Stimulated activated naive CD8-positive, alpha-beta T cell treated with anti-CD3 and anti-CD28 coated beads, Interleukin-15, Interleukin-2, amounts not matched to agents 100 ng/mL and 50 ng/mL, for 24 hours (primary cell): ENCODE measurements at regions not wholly inside any gene's neighbourhood (a gene's known extent, or its start where the extent isn't known, plus 50 kb on each side); places are given as distances from the start of the nearest gene placed in this dataset.

Experiments
- H3K27ac Mint-ChIP-seq: one replicate; pipeline ENCODE4 v1.8.0; 2021; ENCODE audit warnings: mild to moderate bottlenecking, mixed read lengths
- H3K27me3 Mint-ChIP-seq: one replicate; pipeline ENCODE4 v1.8.0; 2021; ENCODE audit warnings: mixed read lengths
- H3K36me3 Mint-ChIP-seq: one replicate; pipeline ENCODE4 v1.8.0; 2021; ENCODE audit warnings: low read depth, mixed read lengths
- H3K4me1 Mint-ChIP-seq: one replicate; pipeline ENCODE4 v1.8.0; 2021; ENCODE audit warnings: low read depth, mixed read lengths
- H3K4me3 Mint-ChIP-seq: one replicate; pipeline ENCODE4 v1.8.0; 2021; ENCODE audit warnings: mild to moderate bottlenecking, mixed read lengths
- H3K9me3 Mint-ChIP-seq: one replicate; pipeline ENCODE4 v1.8.0; 2021; ENCODE audit warnings: mixed read lengths

DNA sequence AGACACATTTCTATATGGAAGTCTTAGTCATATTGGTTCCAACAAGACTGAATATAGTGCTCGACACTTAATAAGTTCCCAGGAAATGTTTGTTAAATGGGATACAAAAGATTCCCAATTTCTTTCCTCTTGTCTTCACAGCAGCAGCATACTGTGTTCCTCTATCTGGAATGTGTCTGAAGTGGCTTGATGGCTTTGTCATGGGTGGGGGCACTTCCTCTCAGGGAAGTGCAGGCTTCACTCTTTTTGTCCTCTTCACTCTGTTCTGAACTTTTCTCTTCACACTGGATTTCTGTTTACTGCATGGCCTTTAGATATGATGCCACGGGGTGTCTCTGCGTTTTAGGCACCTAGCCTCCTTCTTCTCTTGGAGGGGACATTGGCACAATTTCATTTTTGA, 127.7 kb upstream of the C9orf72 start:
- H3K4me3 Mint-ChIP-seq = no peak overlapping the region

DNA sequence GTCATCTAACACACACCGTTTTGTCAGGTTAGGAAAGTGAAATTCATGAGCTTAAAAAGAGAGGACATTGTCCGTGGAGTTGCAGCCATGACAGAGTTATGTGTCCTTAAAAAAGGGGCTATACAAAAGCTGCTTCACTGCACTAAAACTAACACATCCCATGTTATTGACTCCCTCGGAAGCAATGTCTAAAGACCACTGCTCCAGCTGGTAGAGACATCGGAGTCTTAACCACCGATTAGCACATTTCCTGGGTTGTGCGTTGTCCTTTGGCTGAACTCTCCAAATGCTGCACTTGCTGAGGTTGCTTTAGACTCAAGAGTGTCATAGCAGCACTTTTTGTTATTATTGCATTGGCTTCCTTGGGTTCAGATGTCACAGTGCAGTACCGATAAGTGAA, 128.3 kb upstream of the C9orf72 start:
- Mint-ChIP-seq H3K36me3 (no peaks in the 10 kb centered on the region), H3K27me3 (peaks cover 6% of the 10 kb centered on the region), H3K27ac (no peak overlapping the region), H3K4me1 (no peaks in the 10 kb centered on the region), H3K9me3 (no peaks in the 10 kb centered on the region), H3K4me3 (no peak overlapping the region)

More for the DNA sequence above, 127.7 kb upstream of the C9orf72 start:
- Mint-ChIP-seq H3K27ac (no peak overlapping the region), H3K9me3 (no peaks in the 10 kb centered on the region), H3K36me3 (no peaks in the 10 kb centered on the region), H3K27me3 (peaks cover 6% of the 10 kb centered on the region), H3K4me1 (no peaks in the 10 kb centered on the region)

DNA sequence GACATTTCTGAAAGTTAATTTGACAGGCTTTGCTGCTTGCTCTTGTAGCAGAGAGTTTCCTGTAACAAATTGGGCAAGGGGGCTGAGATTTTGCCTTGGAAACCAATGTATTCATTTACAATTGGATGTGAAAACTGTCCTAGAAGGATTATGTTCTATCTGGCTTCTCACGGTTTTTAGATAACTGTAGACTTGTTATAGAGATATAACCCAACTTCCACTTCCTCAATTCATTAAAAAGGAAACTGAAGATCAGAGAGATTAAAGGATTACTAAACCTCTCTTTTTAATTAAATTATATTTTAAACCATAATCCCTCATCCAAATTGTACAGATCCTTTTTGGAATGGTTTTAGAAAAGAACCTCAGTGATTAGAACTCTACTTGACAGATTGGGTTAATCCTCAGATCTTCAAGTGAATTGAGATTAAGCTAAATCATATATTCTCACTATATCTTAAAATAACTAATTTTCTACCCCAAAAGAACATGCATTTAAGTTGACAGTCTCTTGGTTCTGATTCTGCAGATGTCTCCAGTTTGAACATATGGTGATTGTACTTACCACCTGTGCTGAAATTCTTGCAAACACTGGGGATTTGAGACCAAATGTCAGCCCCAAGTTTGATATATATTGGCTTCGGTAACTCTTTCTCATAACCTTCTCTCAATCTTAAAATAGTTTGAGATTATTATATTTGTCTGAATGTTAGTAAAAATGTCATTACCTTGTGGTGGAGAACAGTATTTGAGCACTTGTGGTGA, 130.1 kb upstream of the C9orf72 start:
- H3K27ac Mint-ChIP-seq = no peak overlapping the region
- H3K4me1 Mint-ChIP-seq = no peaks in the 10 kb centered on the region
- H3K9me3 Mint-ChIP-seq = no peaks in the 10 kb centered on the region
- H3K4me3 Mint-ChIP-seq = no peak overlapping the region
- no peaks in the 10 kb centered on the region for H3K36me3 Mint-ChIP-seq
- peaks cover 6% of the 10 kb centered on the region for H3K27me3 Mint-ChIP-seq

GRCh38 chr9:27711241-27711640, 138.0 kb upstream of the C9orf72 start:
- Mint-ChIP-seq H3K27me3 (peaks cover 18% of the 10 kb centered on the region), H3K9me3 (peaks cover 5% of the 10 kb centered on the region), H3K36me3 (no peaks in the 10 kb centered on the region), H3K27ac (no peak overlapping the region), H3K4me1 (no peaks in the 10 kb centered on the region), H3K4me3 (no peak overlapping the region)

DNA sequence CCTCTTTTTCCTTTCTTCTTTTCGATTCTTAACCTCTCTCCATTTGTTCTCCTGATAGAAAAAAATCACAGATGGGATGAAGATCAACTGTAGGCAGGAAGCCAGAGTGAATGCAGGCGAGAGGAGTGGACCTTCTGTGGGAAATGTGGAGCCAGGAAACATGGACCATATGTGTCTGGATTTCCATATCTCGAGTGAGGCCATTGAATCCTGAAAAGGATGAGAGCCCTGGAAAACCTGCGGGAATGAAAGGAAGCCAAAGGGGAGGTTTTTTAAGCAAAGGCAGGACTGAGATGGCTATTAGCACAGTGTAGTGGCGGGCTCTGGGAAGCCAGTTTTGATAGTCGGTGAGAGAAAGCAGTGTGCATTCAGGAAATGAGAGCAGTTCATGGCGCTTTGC, 139.5 kb upstream of the C9orf72 start:
- H3K27me3 Mint-ChIP-seq = peaks cover 18% of the 10 kb centered on the region
- no peaks in the 10 kb centered on the region for H3K36me3 Mint-ChIP-seq
- H3K9me3 Mint-ChIP-seq = peaks cover 5% of the 10 kb centered on the region
- no peaks in the 10 kb centered on the region for H3K4me1 Mint-ChIP-seq
- H3K4me3 Mint-ChIP-seq = no peak overlapping the region
- H3K27ac Mint-ChIP-seq = no peak overlapping the region

DNA sequence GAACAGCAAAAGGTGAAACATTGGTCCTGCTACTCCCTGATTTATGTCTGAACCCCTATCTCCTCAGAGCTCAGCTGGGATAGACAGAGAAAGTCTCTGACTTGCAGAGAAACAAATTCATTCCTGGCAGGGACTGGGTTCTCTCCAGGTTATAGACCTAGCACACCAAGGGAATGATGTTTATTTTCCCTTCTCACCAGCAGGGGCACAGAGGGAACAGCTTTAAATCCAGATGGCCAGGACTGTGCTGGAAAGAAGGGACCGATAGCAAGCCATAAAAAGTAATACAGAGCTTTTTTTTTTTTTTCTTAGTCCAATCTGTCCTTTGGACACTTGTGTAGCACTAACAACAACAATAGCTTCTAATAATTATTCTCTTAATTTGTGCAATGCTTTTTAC, 141.1 kb upstream of the C9orf72 start:
- peaks cover 13% of the 10 kb centered on the region for H3K27me3 Mint-ChIP-seq
- no peak overlapping the region for H3K4me3 Mint-ChIP-seq
- H3K36me3 Mint-ChIP-seq = no peaks in the 10 kb centered on the region
- H3K4me1 Mint-ChIP-seq = no peaks in the 10 kb centered on the region
- no peak overlapping the region for H3K27ac Mint-ChIP-seq
- H3K9me3 Mint-ChIP-seq = peaks cover 3% of the 10 kb centered on the region

DNA sequence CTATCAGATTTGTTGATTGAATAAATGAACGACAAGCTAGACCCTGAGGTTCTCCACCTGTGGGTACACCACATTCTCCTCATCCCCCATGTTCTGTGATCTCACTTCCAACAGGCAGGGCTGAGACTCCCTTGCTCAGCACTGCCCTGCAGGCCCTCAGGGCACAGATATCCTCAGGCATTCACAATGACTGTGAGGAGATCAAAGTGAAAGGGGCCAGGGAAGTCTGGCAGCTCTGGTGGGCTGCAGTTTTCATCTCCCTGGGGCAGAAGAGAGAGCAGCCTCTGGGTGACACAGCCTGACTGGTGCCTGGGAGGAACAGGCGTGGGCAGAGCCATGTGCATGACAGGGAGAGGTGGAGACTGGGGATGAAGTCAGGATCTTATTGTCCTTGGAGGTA, 142.4 kb upstream of the C9orf72 start:
- H3K9me3 Mint-ChIP-seq = no peaks in the 10 kb centered on the region
- H3K4me3 Mint-ChIP-seq = no peak overlapping the region
- no peak overlapping the region for H3K27ac Mint-ChIP-seq
- peaks cover 10% of the 10 kb centered on the region for H3K27me3 Mint-ChIP-seq
- no peaks in the 10 kb centered on the region for H3K4me1 Mint-ChIP-seq
- no peaks in the 10 kb centered on the region for H3K36me3 Mint-ChIP-seq

DNA sequence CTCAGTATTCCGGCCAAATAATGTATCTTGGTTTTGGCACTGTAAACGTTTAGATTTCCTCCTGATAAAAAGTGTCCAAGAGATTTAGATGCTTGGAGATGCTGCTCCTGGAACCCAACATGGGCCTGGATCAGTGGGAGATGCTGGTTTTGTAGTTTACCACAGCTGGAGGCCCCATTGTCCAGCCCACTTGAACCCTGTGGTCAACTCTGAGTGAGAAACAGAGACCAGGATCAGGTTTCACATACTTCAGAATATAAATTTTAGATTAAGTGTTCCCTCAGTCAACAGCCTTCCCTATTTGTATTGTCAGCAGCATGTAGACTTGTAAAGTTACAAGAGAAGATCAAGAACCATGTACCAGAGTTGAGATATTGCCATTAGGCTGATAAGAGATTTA, 144.7 kb upstream of the C9orf72 start:
- Mint-ChIP-seq H3K27me3 (peaks cover 11% of the 10 kb centered on the region), H3K4me1 (no peaks in the 10 kb centered on the region), H3K9me3 (no peaks in the 10 kb centered on the region), H3K27ac (no peak overlapping the region), H3K36me3 (no peaks in the 10 kb centered on the region), H3K4me3 (no peak overlapping the region)

DNA sequence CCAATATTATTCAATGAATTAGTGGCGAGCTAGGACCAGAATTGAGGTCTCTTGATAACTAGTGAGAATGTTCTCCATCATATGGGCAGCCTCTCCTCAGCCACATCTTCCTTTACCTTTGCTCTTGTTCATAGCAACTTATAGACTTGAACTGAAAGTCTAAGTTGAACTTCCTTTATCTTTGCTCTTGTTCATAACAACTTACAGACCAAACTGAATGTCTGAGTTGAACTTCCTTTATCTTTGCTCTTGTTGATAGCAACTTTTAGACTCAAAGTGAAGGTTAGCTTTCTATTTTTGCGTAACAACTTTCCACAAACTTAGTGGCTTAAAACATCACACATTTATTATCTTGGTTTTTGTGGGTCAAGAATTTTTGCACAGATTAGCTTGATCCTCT, 146.4 kb upstream of the C9orf72 start:
- no peaks in the 10 kb centered on the region for H3K36me3 Mint-ChIP-seq
- no peak overlapping the region for H3K27ac Mint-ChIP-seq
- no peaks in the 10 kb centered on the region for H3K4me1 Mint-ChIP-seq
- no peaks in the 10 kb centered on the region for H3K9me3 Mint-ChIP-seq
- peaks cover 16% of the 10 kb centered on the region for H3K27me3 Mint-ChIP-seq
- no peak overlapping the region for H3K4me3 Mint-ChIP-seq

- no peak overlapping the region for H3K4me3 Mint-ChIP-seq
- H3K4me1 Mint-ChIP-seq = no peaks in the 10 kb centered on the region
- H3K27me3 Mint-ChIP-seq = peaks cover 12% of the 10 kb centered on the region
- H3K27ac Mint-ChIP-seq = no peak overlapping the region
- H3K9me3 Mint-ChIP-seq = no peaks in the 10 kb centered on the region
- H3K36me3 Mint-ChIP-seq = no peaks in the 10 kb centered on the region
These were observed 149.6 kb upstream of the C9orf72 start for GRCh38 chr9:27722866-27723265.

DNA sequence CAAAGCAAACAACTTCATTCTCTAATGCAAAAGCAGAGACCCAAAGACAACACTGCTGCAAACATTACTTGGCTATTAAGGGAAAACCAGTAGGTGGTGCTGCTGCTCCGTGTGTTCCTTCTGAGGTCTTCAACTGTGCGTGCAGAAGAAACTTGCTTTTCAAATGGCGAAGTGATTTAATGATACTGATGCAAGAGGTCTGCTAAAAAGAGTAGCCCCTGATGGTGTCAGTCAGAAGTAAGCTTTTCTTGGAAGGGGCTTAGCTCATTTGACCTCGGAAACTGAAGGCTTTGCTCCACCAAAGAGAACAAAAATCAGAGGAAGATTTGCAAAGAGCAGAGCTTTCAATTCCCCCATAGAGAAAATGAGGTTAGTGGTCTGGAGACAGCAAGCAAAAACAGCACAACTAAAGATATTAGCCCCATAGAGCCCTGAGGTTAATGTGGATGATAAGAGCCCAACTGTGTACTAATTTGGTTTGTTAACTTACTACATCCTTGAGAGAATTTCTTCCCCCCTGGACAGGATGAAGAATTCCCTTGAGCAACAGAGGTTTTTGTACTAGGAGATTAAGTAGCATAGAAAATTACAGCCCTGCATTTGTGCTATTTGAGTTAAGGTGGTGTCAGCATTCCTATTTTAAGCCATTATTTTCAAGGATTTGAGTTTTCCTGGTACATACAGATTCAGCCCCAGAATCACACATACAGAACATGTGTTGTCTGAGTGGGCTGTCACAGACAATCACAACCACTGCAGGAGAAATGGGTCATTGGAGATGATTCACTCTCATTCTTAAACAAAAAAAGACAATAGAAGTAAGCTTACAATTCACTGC, 153.2 kb upstream of the C9orf72 start:
- Mint-ChIP-seq H3K27me3 (peaks cover 15% of the 10 kb centered on the region), H3K4me1 (no peaks in the 10 kb centered on the region), H3K9me3 (no peaks in the 10 kb centered on the region), H3K27ac (no peak overlapping the region), H3K36me3 (no peaks in the 10 kb centered on the region), H3K4me3 (no peak overlapping the region)

- peaks cover 24% of the 10 kb centered on the region for H3K4me1 Mint-ChIP-seq
- no peak overlapping the region for H3K4me3 Mint-ChIP-seq
- no peaks in the 10 kb centered on the region for H3K9me3 Mint-ChIP-seq
- H3K27ac Mint-ChIP-seq = peak overlapping the region; percentile 21
- H3K36me3 Mint-ChIP-seq = no peaks in the 10 kb centered on the region
- H3K27me3 Mint-ChIP-seq = peaks cover 10% of the 10 kb centered on the region
These were observed 159.2 kb upstream of the C9orf72 start for GRCh38 chr9:27732494-27732893.

DNA sequence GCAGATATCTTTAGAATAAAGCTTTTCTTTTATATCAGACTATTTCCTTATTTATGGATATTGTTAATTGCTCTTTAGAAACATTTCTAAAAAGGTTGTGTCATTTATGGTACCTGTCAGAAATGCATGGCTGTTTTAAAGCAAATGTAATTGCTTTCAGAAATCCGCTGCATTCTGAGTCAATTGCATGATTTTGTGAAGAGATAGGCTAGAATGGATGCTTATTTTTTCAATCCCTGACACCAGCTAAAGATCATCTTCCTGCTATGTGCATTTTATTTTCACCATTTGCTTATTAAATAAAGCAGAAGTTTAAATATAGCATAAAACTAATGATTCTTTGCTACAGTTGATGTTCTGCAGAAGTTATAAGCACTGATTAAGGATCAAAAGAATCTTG, 170.2 kb upstream of the C9orf72 start:
- H3K4me3 Mint-ChIP-seq = no peak overlapping the region
- peaks cover 8% of the 10 kb centered on the region for H3K9me3 Mint-ChIP-seq
- no peak overlapping the region for H3K27ac Mint-ChIP-seq
- H3K27me3 Mint-ChIP-seq = peaks cover 4% of the 10 kb centered on the region
- no peaks in the 10 kb centered on the region for H3K36me3 Mint-ChIP-seq
- no peaks in the 10 kb centered on the region for H3K4me1 Mint-ChIP-seq

DNA sequence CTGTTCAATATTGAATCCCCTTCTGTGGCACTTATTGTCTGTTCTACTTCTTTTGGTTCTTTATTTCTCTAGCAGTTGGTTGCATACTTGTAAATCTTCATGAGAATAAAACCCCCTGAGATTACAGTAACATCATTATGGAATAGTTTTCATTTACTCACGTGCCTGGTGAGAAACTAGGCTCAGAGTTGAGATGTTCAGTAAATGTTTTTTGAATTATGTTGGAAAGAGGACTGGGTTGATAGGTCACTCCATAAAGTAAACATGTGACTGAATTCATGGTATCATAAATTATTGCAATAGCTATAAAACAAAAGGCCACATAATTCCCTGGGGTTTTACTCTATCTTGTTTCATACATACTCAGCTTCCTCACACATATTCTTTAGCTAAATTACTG, 174.2 kb upstream of the C9orf72 start:
- Mint-ChIP-seq H3K36me3 (no peaks in the 10 kb centered on the region), H3K4me3 (no peak overlapping the region), H3K27ac (no peak overlapping the region), H3K4me1 (no peaks in the 10 kb centered on the region), H3K27me3 (peaks cover 8% of the 10 kb centered on the region), H3K9me3 (no peaks in the 10 kb centered on the region)

GRCh38 chr9:27749838-27750237, 176.6 kb upstream of the C9orf72 start:
- peaks cover 8% of the 10 kb centered on the region for H3K27me3 Mint-ChIP-seq
- H3K36me3 Mint-ChIP-seq = no peaks in the 10 kb centered on the region
- H3K4me1 Mint-ChIP-seq = no peaks in the 10 kb centered on the region
- H3K4me3 Mint-ChIP-seq = no peak overlapping the region
- no peak overlapping the region for H3K27ac Mint-ChIP-seq
- H3K9me3 Mint-ChIP-seq = no peaks in the 10 kb centered on the region
